GM21619 (cell line): ENCODE measurements at regions not wholly inside any gene's neighbourhood (a gene's known extent, or its start where the extent isn't known, plus 50 kb on each side); places are given as distances from the start of the nearest gene placed in this dataset.

Experiments
- ATAC-seq: cut with Tn5 transposase; IDR thresholded peaks from one replicate; pipeline ENCODE4 v1.9.1; 2021; ENCODE audit not compliant: unreplicated experiment

GRCh38 chr14:84591827-84592445 is 938.0 kb upstream of the FLRT2 start:
- ATAC-seq: no peak

- no peak for ATAC-seq
These were observed 937.2 kb upstream of the FLRT2 start for GRCh38 chr14:84592770-84593169.

GRCh38 chr14:84610086-84610485 is 919.9 kb upstream of the FLRT2 start:
- ATAC-seq: no peak

- ATAC-seq: no peak
These were observed 907.6 kb upstream of the FLRT2 start for GRCh38 chr14:84622357-84622756.

GRCh38 chr14:84643446-84643845 is 886.5 kb upstream of the FLRT2 start:
- no peak for ATAC-seq

- ATAC-seq: no peak
These were observed 883.0 kb upstream of the FLRT2 start for GRCh38 chr14:84646786-84647500.

GRCh38 chr14:84655014-84655413 is 874.9 kb upstream of the FLRT2 start:
- no peak for ATAC-seq

GRCh38 chr14:84657911-84658310 is 872.0 kb upstream of the FLRT2 start:
- no peak for ATAC-seq

- no peak for ATAC-seq
These were observed 859.1 kb upstream of the FLRT2 start for GRCh38 chr14:84670796-84671195.

- no peak for ATAC-seq
These were observed 858.2 kb upstream of the FLRT2 start for GRCh38 chr14:84671776-84672175.

GRCh38 chr14:84674636-84675035 is 855.3 kb upstream of the FLRT2 start:
- no peak for ATAC-seq

- ATAC-seq: no peak
These were observed 843.4 kb upstream of the FLRT2 start for GRCh38 chr14:84686550-84686949.

- ATAC-seq: no peak
These were observed 841.5 kb upstream of the FLRT2 start for GRCh38 chr14:84688297-84689025.

GRCh38 chr14:84694161-84694560 is 835.8 kb upstream of the FLRT2 start:
- ATAC-seq: no peak

- ATAC-seq: no peak
These were observed 825.3 kb upstream of the FLRT2 start for GRCh38 chr14:84704601-84705000.

- no peak for ATAC-seq
These were observed 822.1 kb upstream of the FLRT2 start for GRCh38 chr14:84707830-84708229.

GRCh38 chr14:84708865-84709264 is 821.1 kb upstream of the FLRT2 start:
- no peak for ATAC-seq

- no peak for ATAC-seq
These were observed 803.5 kb upstream of the FLRT2 start for GRCh38 chr14:84726471-84726870.

- ATAC-seq: no peak
These were observed 780.6 kb upstream of the FLRT2 start for GRCh38 chr14:84749191-84749955.

GRCh38 chr14:84750284-84750683 is 779.7 kb upstream of the FLRT2 start:
- ATAC-seq: no peak

GRCh38 chr14:84750763-84751554 is 779.0 kb upstream of the FLRT2 start:
- no peak for ATAC-seq
